IMR-90 (cell line): ENCODE measurements at regions not wholly inside any gene's neighbourhood (a gene's known extent, or its start where the extent isn't known, plus 50 kb on each side); places are given as distances from the start of the nearest gene placed in this dataset.

Source experiments
- ATAC-seq: fragments of 200-7000 bp; cut with Tn5 transposase; 2 replicates; pipeline ENCODE4 v1.9.1; 2020; ENCODE audit warnings: low read depth, mild to moderate bottlenecking, moderate library complexity
- BruUV-seq: library from RNA; stranded (reverse); fragments of 400-500 nt; replicated peaks from 2 replicates; lab custom pipeline; 2021; lab: Mats Ljungman, UMichigan
- CTCF ChIA-PET: fragments of 300-600 bp; formaldehyde crosslinking; extraction: SDS; loops from one replicate; lab custom pipeline; 2021; ENCODE audit warnings: antibody characterized with exemption; lab: Yijun Ruan, JAX
- POLR2A ChIA-PET: fragments of 300-600 bp; sonication (Branson Sonifier 250); formaldehyde crosslinking; loops from one replicate; lab custom pipeline; 2022; ENCODE audit warnings: antibody characterized with exemption; ENCODE audit not compliant: unreplicated experiment; lab: Charles Lee
- DNase-seq: peaks from one replicate; pipeline ENCODE4 v3.0.0; 2013
- H2AFZ ChIP-seq: replicated peaks from 2 replicates; pipeline ENCODE3; 2013; ENCODE audit warnings: low read length, mild to moderate bottlenecking; ENCODE audit not compliant: poor library complexity
- H2AK5ac ChIP-seq: 2 replicates; pipeline ENCODE4 v1.6.1; 2013; ENCODE audit warnings: low read depth, low read length, inconsistent platforms
- H2AK9ac ChIP-seq: replicated peaks from 2 replicates; pipeline ENCODE3; 2013; ENCODE audit warnings: mild to moderate bottlenecking, low read depth, low read length, moderate library complexity; ENCODE audit not compliant: poor library complexity
- H2BK120ac ChIP-seq: 2 replicates; pipeline ENCODE4 v1.6.1; 2013; ENCODE audit warnings: low read depth, low read length, inconsistent platforms
- H2BK15ac ChIP-seq: 3 replicates; pipeline ENCODE4 v1.6.1; 2013; ENCODE audit warnings: low read depth, low read length, inconsistent platforms
- H2BK20ac ChIP-seq: 2 replicates; pipeline ENCODE4 v1.6.1; 2013; ENCODE audit warnings: low read depth, mild to moderate bottlenecking, inconsistent platforms, low read length, moderate library complexity
- H2BK5ac ChIP-seq: 2 replicates; pipeline ENCODE4 v1.6.1; 2013; ENCODE audit warnings: mild to moderate bottlenecking, low read depth, low read length, inconsistent platforms; ENCODE audit not compliant: poor library complexity, severe bottlenecking
- H3K14ac ChIP-seq: replicated peaks from 2 replicates; pipeline ENCODE4 v1.6.1; 2013; ENCODE audit warnings: low read depth, low read length, inconsistent platforms
- H3K18ac ChIP-seq: 2 replicates; pipeline ENCODE4 v1.6.1; 2013; ENCODE audit warnings: low read depth, low read length, control low read depth
- H3K23ac ChIP-seq: 2 replicates; pipeline ENCODE4 v1.6.1; 2013; ENCODE audit warnings: low read depth, low read length, inconsistent platforms
- H3K27ac ChIP-seq: 2 replicates; pipeline ENCODE4 v1.5.1; 2013; ENCODE audit warnings: mild to moderate bottlenecking, control low read depth, low read length; ENCODE audit not compliant: insufficient read depth
- H3K27me3 ChIP-seq: 2 replicates; pipeline ENCODE4 v1.6.1; 2013; ENCODE audit warnings: low read length; ENCODE audit not compliant: control insufficient read depth, insufficient read depth
- H3K36me3 ChIP-seq: 2 replicates; pipeline ENCODE4 v1.6.1; 2013; ENCODE audit warnings: low read length, mixed read lengths; ENCODE audit not compliant: control insufficient read depth, insufficient read depth
- H3K4ac ChIP-seq: 2 replicates; pipeline ENCODE4 v1.6.1; 2013; ENCODE audit warnings: low read depth, low read length, inconsistent platforms
- H3K4me1 ChIP-seq: 2 replicates; pipeline ENCODE4 v1.6.1; 2013; ENCODE audit warnings: low read length, mixed read lengths; ENCODE audit not compliant: control insufficient read depth, insufficient read depth
- H3K4me2 ChIP-seq: 2 replicates; pipeline ENCODE4 v1.6.1; 2013; ENCODE audit warnings: low read depth, mild to moderate bottlenecking, control low read depth, low read length, moderate library complexity
- H3K4me3 ChIP-seq: 2 replicates; pipeline ENCODE4 v1.5.1; 2013; ENCODE audit warnings: low read depth, mild to moderate bottlenecking, control low read depth, low read length, moderate library complexity; ENCODE audit not compliant: insufficient read depth
- H3K56ac ChIP-seq: 2 replicates; pipeline ENCODE4 v1.6.1; 2013; ENCODE audit warnings: low read length, inconsistent platforms; ENCODE audit not compliant: insufficient read depth; ENCODE audit errors: extremely low read depth
- H3K79me1 ChIP-seq, 2 experiments: 2 replicates each; pipeline ENCODE4 v1.6.1; 2013; ENCODE audit warnings: low read length in 2 of 2, inconsistent platforms in 1 of 2, low read depth in 1 of 2
- H3K9ac ChIP-seq: 2 replicates; pipeline ENCODE4 v1.6.1; 2013; ENCODE audit warnings: low read depth, low read length, control low read depth
- H3K9me1 ChIP-seq: 2 replicates; pipeline ENCODE4 v1.6.1; 2013; ENCODE audit warnings: low read length, inconsistent platforms; ENCODE audit not compliant: insufficient read depth
- H3K9me3 ChIP-seq: 2 replicates; pipeline ENCODE4 v1.6.1; 2013; ENCODE audit warnings: low read length; ENCODE audit not compliant: control insufficient read depth, insufficient read depth
- H4K20me1 ChIP-seq: 2 replicates; pipeline ENCODE4 v1.6.1; 2013; ENCODE audit warnings: low read length, inconsistent platforms; ENCODE audit not compliant: insufficient read depth
- H4K5ac ChIP-seq: 2 replicates; pipeline ENCODE4 v1.6.1; 2013; ENCODE audit warnings: mild to moderate bottlenecking, low read depth, low read length, control low read depth
- H4K8ac ChIP-seq, 2 experiments: 2 replicates each; pipeline ENCODE4 v1.6.1; 2013; ENCODE audit warnings: low read depth in 2 of 2, low read length in 2 of 2, control low read depth in 1 of 2, inconsistent platforms in 1 of 2
- H4K91ac ChIP-seq: 2 replicates; pipeline ENCODE4 v1.6.1; 2013; ENCODE audit warnings: low read depth, low read length, inconsistent platforms; ENCODE audit not compliant: insufficient read depth
- BHLHE40 ChIP-seq: fragments of 150-350 bp; IDR thresholded peaks from 2 replicates; pipeline ENCODE4 v1.6.1; 2016; ENCODE audit warnings: mild to moderate bottlenecking, low read depth, low read length
- CEBPB ChIP-seq: IDR thresholded peaks from 2 replicates; pipeline ENCODE4 v1.6.1; 2012; ENCODE audit warnings: low read depth, low read length, improper control_type of control experiment
- CHD1 ChIP-seq: IDR thresholded peaks from 2 replicates; pipeline ENCODE4 v1.6.1; 2012; ENCODE audit warnings: low read depth, low read length, improper control_type of control experiment
- FOS ChIP-seq: fragments of 150-350 bp; IDR thresholded peaks from 2 replicates; pipeline ENCODE4 v1.6.1; 2016; ENCODE audit warnings: low read depth, low read length
- MAFK ChIP-seq: IDR thresholded peaks from 2 replicates; pipeline ENCODE4 v1.6.1; 2012; ENCODE audit warnings: low read depth, low read length, improper control_type of control experiment
- MAZ ChIP-seq: IDR thresholded peaks from 2 replicates; pipeline ENCODE4 v1.6.1; 2012; ENCODE audit warnings: low read depth, mild to moderate bottlenecking, low read length, improper control_type of control experiment, moderate library complexity, borderline replicate concordance
- MXI1 ChIP-seq: IDR thresholded peaks from 2 replicates; pipeline ENCODE4 v1.6.1; 2012; ENCODE audit warnings: low read depth, mild to moderate bottlenecking, low read length, moderate library complexity, borderline replicate concordance
- NFE2L2 ChIP-seq: fragments of 150-350 bp; IDR thresholded peaks from 2 replicates; pipeline ENCODE4 v1.6.1; 2016; ENCODE audit warnings: low read depth, mild to moderate bottlenecking, low read length
- POLR2A ChIP-seq: IDR thresholded peaks from 2 replicates; pipeline ENCODE4 v1.6.1; 2012; ENCODE audit warnings: mild to moderate bottlenecking, low read depth, low read length
- RAD21 ChIP-seq: IDR thresholded peaks from 2 replicates; pipeline ENCODE4 v1.6.1; 2012; ENCODE audit warnings: low read length, improper control_type of control experiment
- RCOR1 ChIP-seq: IDR thresholded peaks from 2 replicates; pipeline ENCODE4 v1.6.1; 2012; ENCODE audit warnings: mild to moderate bottlenecking, low read length, improper control_type of control experiment; ENCODE audit not compliant: insufficient replicate concordance
- RFX5 ChIP-seq: IDR thresholded peaks from 2 replicates; pipeline ENCODE4 v1.8.0; 2012; ENCODE audit warnings: low read depth, mild to moderate bottlenecking, low read length, moderate library complexity
- SMC3 ChIP-seq: fragments of 150-350 bp; IDR thresholded peaks from 2 replicates; pipeline ENCODE4 v1.6.1; 2016; ENCODE audit warnings: low read depth, mild to moderate bottlenecking, antibody characterized with exemption, low read length, moderate library complexity
- USF2 ChIP-seq: fragments of 150-350 bp; IDR thresholded peaks from 2 replicates; pipeline ENCODE4 v1.6.1; 2017; ENCODE audit warnings: mild to moderate bottlenecking, antibody characterized with exemption, low read length, low read depth
- WGBS, 2 experiments: methylation state at CpG; one replicate each; pipeline versions ENCODE4 v1.1.5 to v1.1.7; 2013; ENCODE audit warnings: missing lambda C conversion rate in 2 of 2; ENCODE audit not compliant: insufficient read length in 1 of 2; ENCODE audit errors: extremely low coverage in 2 of 2; 5-methylcytosine and 5-hydroxymethylcytosine counted together
- dilution Hi-C: fragments of 300-500 bp; cut with HindIII; formaldehyde crosslinking; loops from one replicate; pipeline ENCODE4 v1.14.3; 2018; ENCODE audit warnings: low sequenced_read_pairs; ENCODE audit not compliant: unreplicated experiment
- in situ Hi-C: fragments of 300-500 bp; cut with MboI; formaldehyde crosslinking; loops from 3 replicates; pipeline ENCODE4 v1.14.3; 2019; ENCODE audit warnings: low sequenced_read_pairs, inconsistent platforms, mixed read lengths
- intact Hi-C: fragments of 100-400 bp; cut with micrococcal nuclease; formaldehyde crosslinking; loops from 2 replicates; pipeline ENCODE4 v1.10.0; 2022
- TF ChIP-seq, protein P1 (sequence below): conservative IDR thresholded peaks from 2 replicates; pipeline ENCODE4 v1.5.1; 2012; ENCODE audit warnings: mild to moderate bottlenecking, low read depth, low read length, improper control_type of control experiment
- TF ChIP-seq, protein P2 (sequence below): fragments of 150-350 bp; IDR thresholded peaks from 2 replicates; pipeline ENCODE4 v1.6.1; 2016; ENCODE audit warnings: low read depth, mild to moderate bottlenecking, low read length, moderate library complexity, borderline replicate concordance

GRCh38 chr9:105037139-105037538 lies 109.2 kb upstream of the ABCA1 start:
- no peaks in the 10 kb centered on the region for H4K20me1 ChIP-seq
- no peaks in the 10 kb centered on the region; the same call in none of the 2 replicates for H3K9me3 ChIP-seq
- H2AK9ac ChIP-seq: no peak overlapping the region
- no peak for ATAC-seq
- DNase-seq: no peak
- BruUV-seq: no TSS peak
- in situ Hi-C loops (no loop called here), intact Hi-C loops (no loop called here), dilution Hi-C loops (no loop called here)
- no peak overlapping the region for H3K14ac ChIP-seq
- no peak overlapping the region for H4K91ac ChIP-seq
- no peaks in the 10 kb centered on the region for H3K9me1 ChIP-seq
- no peak overlapping the region for H2BK120ac ChIP-seq
- TF ChIP-seq FOS (no peak), NFE2L2 (no peak), CHD1 (no peak), USF2 (no peak), MAFK (no peak), RFX5 (no peak), BHLHE40 (no peak), RCOR1 (no peak), MXI1 (no peak), CEBPB (no peak), POLR2A (no peak), MAZ (no peak), SMC3 (no peak), RAD21 (no peak)
- TF ChIP-seq, protein P1, sequence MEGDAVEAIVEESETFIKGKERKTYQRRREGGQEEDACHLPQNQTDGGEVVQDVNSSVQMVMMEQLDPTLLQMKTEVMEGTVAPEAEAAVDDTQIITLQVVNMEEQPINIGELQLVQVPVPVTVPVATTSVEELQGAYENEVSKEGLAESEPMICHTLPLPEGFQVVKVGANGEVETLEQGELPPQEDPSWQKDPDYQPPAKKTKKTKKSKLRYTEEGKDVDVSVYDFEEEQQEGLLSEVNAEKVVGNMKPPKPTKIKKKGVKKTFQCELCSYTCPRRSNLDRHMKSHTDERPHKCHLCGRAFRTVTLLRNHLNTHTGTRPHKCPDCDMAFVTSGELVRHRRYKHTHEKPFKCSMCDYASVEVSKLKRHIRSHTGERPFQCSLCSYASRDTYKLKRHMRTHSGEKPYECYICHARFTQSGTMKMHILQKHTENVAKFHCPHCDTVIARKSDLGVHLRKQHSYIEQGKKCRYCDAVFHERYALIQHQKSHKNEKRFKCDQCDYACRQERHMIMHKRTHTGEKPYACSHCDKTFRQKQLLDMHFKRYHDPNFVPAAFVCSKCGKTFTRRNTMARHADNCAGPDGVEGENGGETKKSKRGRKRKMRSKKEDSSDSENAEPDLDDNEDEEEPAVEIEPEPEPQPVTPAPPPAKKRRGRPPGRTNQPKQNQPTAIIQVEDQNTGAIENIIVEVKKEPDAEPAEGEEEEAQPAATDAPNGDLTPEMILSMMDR: no peak
- TF ChIP-seq, protein P2, sequence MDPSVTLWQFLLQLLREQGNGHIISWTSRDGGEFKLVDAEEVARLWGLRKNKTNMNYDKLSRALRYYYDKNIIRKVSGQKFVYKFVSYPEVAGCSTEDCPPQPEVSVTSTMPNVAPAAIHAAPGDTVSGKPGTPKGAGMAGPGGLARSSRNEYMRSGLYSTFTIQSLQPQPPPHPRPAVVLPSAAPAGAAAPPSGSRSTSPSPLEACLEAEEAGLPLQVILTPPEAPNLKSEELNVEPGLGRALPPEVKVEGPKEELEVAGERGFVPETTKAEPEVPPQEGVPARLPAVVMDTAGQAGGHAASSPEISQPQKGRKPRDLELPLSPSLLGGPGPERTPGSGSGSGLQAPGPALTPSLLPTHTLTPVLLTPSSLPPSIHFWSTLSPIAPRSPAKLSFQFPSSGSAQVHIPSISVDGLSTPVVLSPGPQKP: no peak
- H2BK15ac ChIP-seq: no peak overlapping the region
- ChIA-PET CTCF (no interaction called here), POLR2A (no interaction called here)
- H3K56ac ChIP-seq: no peak overlapping the region
- H3K27ac ChIP-seq: no peak overlapping the region
- H3K4me3 ChIP-seq: no peak overlapping the region
- no peak overlapping the region for H4K8ac ChIP-seq
- H3K23ac ChIP-seq: no peak overlapping the region
- H3K4ac ChIP-seq: no peak overlapping the region
- no peak overlapping the region for H2AFZ ChIP-seq
- no peak overlapping the region for H3K9ac ChIP-seq
- no peak overlapping the region for H3K4me2 ChIP-seq
- no peaks in the 10 kb centered on the region for H3K27me3 ChIP-seq
- H2BK20ac ChIP-seq: no peak overlapping the region
- no peaks in the 10 kb centered on the region for H3K79me1 ChIP-seq
- no peak overlapping the region for H3K18ac ChIP-seq
- no peaks in the 10 kb centered on the region for H3K36me3 ChIP-seq
- no peak overlapping the region for H2BK5ac ChIP-seq
- H3K4me1 ChIP-seq: 0 out of 2 replicates have a peak, but pooled peaks cover 1% of the 10 kb centered on the region
- no CpG with 5 or more reads among the region's 1 CpG for WGBS, 2 experiments
- H2AK5ac ChIP-seq: no peak overlapping the region
- H4K5ac ChIP-seq: no peak overlapping the region
